ENCODE measurements at regions not wholly inside any gene's neighbourhood (a gene's known extent, or its start where the extent isn't known, plus 50 kb on each side); places are given as distances from the start of the nearest gene placed in this dataset.
"Not testable (repeated sequence)": the region's sequence is repeated elsewhere in the genome, so short reads cannot be mapped to it uniquely, and the experiment has no call there.

DNA sequence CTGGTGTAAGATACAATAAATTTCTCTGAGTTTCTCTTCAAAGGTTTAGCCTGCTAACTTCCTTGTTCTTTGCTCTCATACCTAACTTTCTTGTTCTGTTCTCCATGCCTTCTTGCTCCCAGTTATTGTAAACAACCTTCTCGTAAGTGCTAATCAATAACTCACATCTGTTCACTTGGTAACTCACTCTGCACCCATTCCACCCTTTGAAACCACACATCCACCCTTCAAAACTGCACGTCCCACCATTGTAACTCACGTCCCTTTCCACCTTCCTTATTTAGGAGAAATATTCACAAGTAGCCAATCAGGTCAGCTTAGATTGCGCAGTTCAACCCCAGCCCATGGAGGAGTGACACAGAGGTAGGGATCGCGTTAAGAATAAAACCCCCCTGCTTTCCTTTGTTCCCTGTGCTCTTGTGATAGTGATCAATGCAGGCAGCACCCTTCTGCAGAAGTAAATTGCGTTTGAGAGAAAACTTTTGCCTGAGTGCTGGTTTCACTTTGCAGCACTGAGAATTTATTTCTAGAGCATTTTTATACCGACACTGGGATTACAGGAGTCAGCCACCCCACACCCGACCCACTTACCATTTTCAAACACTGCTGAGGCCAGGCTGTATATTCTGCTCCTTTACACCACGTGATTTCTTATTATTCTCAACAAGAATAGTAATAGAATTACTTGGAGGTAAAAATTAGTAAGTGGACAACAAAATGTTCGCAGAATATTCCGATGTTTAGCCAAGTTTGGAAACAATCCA, 789.2 kb upstream of the RGS18 start:
- DNase-seq: no peak

DNA sequence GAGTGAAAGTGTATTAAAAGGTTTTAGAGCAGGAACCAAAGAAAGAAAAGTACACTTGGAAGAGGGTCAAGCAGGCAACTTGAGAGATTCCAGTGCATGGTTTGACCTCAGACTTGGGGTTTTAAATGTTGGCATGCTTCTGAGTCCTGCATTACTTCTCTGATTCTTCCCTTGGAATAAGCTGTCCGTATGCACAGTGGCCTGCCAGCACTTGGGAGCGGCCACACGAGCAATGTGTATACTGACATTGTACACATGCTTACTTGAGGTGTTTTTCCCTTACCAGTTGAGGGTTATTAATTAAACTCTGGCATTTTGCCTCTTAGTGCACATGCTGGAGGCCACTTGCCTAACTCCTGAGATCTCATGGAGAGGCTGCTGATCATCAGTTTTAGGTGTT, 786.6 kb upstream of the RGS18 start:
- DNase-seq: no peak

GRCh38 chr1:191388283-191388682, 770.0 kb upstream of the RGS18 start:
- DNase-seq: no peak

- no peak for DNase-seq
Measured at GRCh38 chr1:191396622-191397021, 761.6 kb upstream of the RGS18 start.

DNA sequence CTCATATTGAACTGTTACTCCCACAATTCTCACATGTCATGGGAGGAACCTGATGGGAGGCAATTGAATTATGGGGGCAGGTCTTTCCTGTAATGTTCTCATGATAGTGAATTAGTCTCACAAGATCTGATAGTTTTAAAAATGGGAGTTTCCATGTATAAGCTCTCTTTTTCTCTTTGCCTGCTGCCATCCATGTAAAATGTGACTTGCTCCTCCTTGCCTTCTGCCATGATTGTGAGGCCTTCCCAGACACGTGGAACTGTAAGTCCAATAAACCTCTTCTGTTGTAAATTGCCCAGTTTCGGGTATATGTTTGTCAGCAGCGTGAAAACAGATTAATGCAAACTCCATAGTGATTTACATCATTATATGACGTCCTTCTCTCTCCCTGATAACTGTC, 759.7 kb upstream of the RGS18 start:
- no peak for DNase-seq

- DNase-seq: no peak
Measured at GRCh38 chr1:191405417-191405816, 752.8 kb upstream of the RGS18 start.

DNA sequence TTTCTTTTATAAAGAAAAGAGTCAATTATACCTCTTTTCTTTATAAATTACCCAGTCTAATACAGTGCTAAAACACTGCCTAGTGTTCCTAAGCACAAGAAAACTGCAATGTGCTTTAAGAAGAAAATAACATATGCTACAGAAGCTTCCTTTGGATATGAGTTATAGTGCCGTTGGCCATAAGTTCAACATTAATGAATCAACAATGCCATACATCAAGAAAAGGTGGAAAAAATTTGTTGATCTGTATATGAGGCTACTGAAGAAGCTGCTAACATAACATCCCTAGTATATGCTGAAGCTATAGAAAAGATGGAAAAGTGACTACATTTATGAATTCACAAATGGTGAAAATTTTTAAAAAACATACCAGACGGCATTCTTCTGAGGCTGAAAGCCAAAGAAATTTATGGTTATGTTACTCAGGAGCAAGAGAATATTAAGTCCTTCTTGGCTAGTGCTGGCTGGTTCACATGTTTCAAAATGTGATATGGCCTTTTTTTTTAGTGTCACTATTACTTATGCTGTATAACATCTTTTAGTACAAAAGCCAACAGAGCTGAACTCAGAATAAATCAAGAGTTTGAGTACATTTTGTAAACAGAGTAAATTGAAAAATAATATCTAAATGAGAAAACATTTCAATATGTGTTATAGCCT, 743.2 kb upstream of the RGS18 start:
- no peak for DNase-seq

DNA sequence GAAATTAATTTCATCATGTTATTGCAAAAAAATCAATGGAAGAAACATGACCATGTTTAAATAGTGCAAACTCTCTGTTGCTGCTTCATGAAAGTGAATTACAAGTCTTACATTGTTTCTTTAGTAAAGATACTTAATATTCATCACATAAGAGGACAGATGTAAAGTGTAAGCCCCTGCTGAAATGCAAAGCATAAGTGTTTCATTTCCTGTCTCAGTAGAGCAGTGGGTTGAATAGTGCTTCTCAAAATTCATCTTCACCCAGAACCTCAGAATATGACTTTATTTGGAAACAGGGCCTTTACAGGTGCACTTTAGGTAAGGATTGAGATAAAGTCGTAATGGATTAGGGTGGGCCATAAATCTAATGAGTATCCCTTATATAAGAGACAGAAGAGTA, 738.4 kb upstream of the RGS18 start:
- DNase-seq: no peak

DNA sequence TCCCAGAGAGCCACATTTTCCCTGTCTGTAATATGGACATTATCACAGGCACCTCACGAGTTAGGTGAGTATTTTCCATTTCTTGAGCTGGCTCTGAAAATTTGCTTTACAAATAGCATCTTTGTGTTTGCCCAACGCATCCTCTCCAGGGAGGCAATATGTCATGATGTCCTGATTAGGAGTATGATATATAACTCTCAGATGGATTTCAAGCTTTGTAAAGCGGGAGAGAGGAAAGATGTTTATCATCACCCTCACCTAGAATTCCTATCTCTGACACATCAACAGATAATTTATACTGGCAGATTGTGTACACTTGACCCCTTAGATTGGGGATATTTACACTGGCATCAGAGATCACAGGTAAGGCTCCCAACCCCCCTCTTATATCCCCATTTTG, 730.7 kb upstream of the RGS18 start:
- DNase-seq: no peak

- DNase-seq: no peak
Measured at GRCh38 chr1:191432817-191433216, 725.4 kb upstream of the RGS18 start.

DNA sequence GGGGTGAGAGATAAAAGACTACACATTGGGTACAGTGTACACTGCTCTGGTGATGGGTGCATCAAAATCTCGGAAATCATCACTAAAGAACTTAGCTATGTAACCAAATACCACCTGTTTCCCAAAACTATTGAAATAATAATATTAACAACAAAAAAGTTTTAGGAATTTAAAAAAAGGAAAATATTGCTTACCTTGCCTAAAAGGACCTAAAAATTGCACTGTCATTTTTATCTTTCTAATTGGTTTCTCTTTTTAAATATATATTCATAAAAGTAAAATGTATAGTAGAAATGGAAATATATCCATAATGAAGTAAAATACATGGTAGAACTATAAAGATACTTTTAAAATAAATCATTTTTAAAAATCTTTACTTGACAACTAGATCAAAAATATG, 719.3 kb upstream of the RGS18 start:
- no peak for DNase-seq

GRCh38 chr1:191448279-191448678, 710.0 kb upstream of the RGS18 start:
- DNase-seq: not testable (repeated sequence)

DNA sequence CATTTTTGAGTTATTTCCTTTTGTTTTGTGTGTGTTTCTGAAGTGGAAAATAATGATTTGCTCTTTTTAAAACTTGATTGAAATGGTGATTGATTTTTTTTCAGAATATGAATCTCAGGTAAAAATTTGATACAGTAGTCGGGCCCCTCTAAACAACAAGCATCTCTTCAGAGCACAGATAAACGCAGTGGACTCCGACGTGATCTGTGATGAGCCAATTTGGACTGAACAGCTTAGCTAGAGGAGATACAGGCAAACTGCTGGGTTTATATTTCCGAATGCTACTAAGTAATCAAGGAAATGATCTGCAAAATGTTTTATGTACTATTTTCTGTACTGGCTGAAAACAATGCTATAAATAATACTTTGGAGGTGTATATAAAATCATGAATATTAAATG, 705.7 kb upstream of the RGS18 start:
- DNase-seq: no peak

DNA sequence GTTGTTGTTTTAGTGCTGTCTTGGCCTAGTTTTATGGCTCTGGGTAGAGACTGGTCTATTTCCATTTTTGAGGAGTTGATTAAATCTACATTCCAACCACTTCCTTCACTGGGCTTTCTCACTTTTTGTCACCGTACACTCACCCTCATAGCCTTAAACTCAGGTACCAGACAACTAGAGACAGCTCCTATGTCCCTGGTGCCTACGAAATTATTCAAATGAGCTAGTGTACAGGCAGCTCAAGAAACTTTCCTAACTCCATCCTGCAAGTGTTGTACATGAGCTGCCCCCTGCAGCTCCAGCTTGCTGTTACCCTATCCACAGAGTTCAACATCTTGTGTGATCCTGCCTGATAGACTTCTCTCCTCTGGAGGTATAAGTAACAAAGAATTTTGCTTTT, 704.8 kb upstream of the RGS18 start:
- no peak for DNase-seq

GRCh38 chr1:191457889-191458288, 700.4 kb upstream of the RGS18 start:
- DNase-seq: no peak

- no peak for DNase-seq
Measured at GRCh38 chr1:191460234-191460633, 698.0 kb upstream of the RGS18 start.

DNA sequence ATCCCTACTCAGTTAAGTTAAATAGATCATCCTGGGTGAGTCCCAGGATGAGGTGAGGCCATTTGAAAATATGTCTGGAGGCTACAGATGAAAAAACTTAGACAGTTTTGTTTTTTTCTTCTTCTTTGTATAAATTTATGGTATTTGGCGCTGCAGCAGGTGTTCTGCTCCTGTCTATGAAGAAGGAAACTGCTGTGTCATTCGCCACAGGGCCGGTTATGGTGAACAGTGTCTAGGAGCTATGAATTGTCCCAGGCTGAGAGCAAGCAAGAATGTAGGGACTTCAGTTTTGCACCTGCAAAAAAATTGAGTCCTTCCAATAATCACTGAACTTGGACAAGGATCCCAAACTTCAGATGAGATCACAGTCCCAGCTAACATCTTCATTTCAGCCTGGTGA, 674.3 kb upstream of the RGS18 start:
- no peak for DNase-seq

DNA sequence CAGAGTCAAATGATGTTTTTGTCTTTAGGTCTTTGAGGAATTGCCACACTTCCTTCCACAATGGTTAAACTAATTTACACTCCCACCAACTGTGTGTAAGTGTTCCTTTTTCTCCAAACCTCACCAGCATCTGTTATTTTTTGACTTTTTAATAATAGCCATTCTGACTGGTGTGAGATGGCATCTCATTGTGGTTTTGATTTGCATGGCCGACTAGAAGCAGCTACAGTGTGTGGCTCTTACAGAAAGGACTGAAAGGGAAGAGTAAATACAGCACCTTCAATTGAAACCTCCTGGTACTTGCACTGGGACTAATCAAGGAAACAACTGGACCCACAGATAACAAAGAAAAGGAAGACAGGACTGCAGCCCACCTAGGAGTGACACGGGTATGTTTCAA, 668.0 kb upstream of the RGS18 start:
- DNase-seq: no peak

GRCh38 chr1:191495040-191495439, 663.2 kb upstream of the RGS18 start:
- DNase-seq: no peak

GRCh38 chr1:191498318-191498717, 659.9 kb upstream of the RGS18 start:
- DNase-seq: peak; percentile 10

DNA sequence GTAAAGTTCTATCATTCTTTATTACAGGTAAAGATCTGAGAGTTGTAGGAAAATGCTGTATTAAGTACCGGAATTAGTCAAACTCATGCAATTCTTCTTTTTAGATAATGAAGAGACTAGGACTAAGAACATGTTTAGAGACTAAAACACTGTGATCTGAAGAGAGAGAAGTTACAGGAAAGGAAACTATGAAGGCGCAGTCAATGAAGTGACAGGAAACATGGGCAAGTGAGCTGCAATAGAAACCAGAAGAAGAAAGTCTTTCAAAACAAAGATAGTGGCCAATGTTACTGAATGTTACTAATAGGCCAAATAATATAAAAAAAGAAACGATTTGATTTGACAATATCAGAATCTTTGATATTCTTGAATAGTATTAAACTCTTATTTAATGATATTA, 659.4 kb upstream of the RGS18 start:
- DNase-seq: no peak

DNA sequence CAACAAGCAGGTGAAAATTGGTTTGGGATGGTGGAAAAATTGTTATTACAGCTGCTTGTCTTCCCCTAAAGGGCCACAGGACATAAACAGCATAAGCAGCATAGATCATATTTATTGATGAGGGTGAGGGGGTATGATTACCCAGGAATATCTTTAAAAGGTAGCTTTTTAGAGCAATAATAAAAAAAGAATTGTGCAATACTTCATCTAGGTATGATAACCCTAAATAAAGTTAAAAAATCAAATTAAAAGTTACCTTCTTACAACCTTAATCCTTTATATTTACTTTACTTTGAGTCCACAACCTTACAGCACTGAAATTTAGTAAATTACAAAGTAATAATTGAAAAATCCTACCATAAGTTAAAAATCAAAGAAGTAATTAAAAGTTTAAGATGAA, 653.3 kb upstream of the RGS18 start:
- no peak for DNase-seq

DNA sequence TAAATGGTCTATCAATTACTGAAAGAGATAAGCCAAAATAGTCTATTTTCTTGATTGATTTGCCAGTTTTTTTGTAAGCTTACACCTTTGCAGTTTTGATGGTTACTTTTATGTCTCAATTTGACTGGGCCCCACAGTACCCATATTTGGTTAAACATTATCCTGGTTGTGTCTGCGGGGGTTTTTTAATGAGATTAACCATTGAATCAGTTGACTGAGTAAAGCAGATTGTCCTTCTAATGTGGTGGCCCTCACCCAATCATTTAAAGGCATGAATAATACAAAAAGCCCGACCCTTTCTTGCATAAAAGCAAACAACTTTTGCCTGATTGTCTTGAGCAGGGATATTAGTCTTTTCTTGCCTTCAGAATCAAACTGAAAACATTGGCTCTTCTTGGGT, 650.0 kb upstream of the RGS18 start:
- no peak for DNase-seq

GRCh38 chr1:191511480-191511879, 646.8 kb upstream of the RGS18 start:
- DNase-seq: not testable (repeated sequence)

GRCh38 chr1:191517826-191518225, 640.4 kb upstream of the RGS18 start:
- DNase-seq: no peak

All from amniotic stem cell (primary cell).